ENCODE measurements at regions not wholly inside any gene's neighbourhood (a gene's known extent, or its start where the extent isn't known, plus 50 kb on each side); places are given as distances from the start of the nearest gene placed in this dataset.
"Not testable (repeated sequence)": the region's sequence is repeated elsewhere in the genome, so short reads cannot be mapped to it uniquely, and the experiment has no call there.

DNA sequence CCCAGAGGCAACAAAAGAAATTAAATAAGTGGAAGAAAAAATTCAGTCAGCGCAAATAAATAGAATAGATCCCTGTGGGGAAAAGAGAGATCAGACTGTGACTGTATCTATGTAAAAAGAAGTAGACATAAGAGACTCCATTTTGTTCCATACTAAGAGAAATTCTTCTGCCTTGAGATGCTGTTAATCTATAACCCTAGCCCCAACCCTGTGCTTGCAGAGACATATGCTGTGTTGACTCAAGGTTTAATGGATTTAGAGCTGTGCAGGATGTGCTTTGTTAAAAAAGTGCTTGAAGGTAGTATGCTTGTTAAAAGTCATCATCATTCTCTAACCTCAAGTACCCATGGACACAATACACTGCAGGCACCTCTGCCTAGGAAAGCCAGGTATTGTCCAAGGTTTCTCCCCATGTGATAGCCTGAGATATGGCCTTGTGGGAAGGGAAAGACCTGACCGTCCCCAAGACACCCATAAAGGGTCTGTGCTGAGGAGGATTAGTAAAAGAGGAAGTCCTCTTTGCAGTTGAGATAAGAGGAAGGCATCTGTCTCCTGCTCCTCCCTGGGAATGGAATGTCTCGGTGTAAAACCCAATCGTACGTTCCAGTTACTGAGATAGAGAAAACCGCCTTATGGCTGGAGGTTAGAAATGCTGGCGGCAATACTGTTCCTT lies 161.8 kb downstream of the GPX5 start:
- not testable (repeated sequence) for H3K27ac ChIP-seq (ENCODE audit: low read length); H3K4me3 ChIP-seq (ENCODE audit: low read depth in 1 of 2, low read length in 2 of 2); H3K4me1 ChIP-seq (ENCODE audit: control insufficient read depth in 1 of 2, insufficient read depth in 2 of 2, low read length in 2 of 2); H3K9me3 ChIP-seq (ENCODE audit: control insufficient read depth in 1 of 2, low read length in 2 of 2); H3K36me3 ChIP-seq (ENCODE audit: control insufficient read depth in 1 of 2, insufficient read depth in 2 of 2, low read length in 2 of 2)
- peaks cover 19% of the 10 kb centered on the region for H3K27me3 ChIP-seq (ENCODE audit: low read depth, low read length)

DNA sequence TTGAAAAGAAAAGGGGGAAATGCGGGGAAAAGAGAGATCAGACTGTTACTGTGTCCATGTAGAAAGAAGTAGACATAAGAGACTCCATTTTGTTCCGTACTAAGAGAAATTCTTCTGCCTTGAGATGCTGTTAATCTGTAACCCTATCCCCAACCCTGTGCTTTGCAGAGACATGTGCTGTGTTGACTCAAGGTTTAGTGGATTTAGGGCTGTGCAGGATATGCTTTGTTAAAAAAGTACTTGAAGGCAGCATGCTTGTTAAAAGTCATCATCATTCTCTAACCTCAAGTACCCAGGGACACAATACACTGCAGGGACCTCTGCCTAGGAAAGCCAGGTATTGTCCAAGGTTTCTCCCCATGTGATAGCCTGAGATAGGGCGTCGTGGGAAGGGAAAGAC lies 166.3 kb downstream of the GPX5 start:
- H3K4me3 ChIP-seq (ENCODE audit: low read depth in 1 of 2, low read length in 2 of 2); H3K9me3 ChIP-seq (ENCODE audit: control insufficient read depth in 1 of 2, low read length in 2 of 2); H3K36me3 ChIP-seq (ENCODE audit: control insufficient read depth in 1 of 2, insufficient read depth in 2 of 2, low read length in 2 of 2); H3K4me1 ChIP-seq (ENCODE audit: control insufficient read depth in 1 of 2, insufficient read depth in 2 of 2, low read length in 2 of 2); H3K27ac ChIP-seq (ENCODE audit: low read length): not testable (repeated sequence)
- H3K27me3 ChIP-seq (ENCODE audit: low read depth, low read length), result peaks cover 47% of the 10 kb centered on the region

DNA sequence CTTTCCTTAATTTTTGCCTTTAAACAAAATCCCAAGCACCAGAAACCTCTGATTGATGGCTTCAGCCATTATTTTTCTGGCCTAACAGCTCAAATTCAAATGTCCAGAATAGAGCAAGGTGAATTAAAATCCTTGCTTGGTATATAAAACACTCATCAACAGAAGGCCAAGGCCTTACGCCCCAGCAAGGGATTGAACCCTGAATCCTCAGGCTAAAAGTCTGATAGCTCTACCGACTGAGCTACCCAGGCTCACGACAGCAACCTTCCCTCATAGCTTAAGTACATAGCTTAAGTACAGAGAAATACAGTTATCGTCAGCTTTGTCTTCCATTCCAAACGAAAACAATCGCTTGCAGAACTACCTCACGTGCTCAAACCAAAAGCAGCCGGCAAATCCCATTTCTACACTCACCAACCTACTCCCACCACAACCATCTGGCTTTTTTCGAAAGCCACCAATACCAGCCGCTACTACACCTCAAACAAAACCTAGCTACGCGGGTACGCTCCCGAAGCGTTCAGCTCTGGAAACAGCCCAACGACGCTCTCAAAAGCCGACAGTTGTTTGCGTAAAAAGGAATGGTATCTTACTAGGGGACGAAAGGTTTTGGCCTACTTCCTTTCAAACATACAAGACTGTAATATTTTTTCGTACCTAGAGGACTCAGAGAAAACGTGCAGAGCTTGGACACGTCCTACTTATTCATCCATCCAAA lies 167.5 kb downstream of the GPX5 start:
- no peaks in the 10 kb centered on the region for H3K9me3 ChIP-seq (ENCODE audit: control insufficient read depth in 1 of 2, low read length in 2 of 2)
- peaks cover 45% of the 10 kb centered on the region for H3K27me3 ChIP-seq (ENCODE audit: low read depth, low read length)
- no peak overlapping the region for H3K27ac ChIP-seq (ENCODE audit: low read length)
- peaks cover 0 to 6% of the 10 kb centered on the region in 2 donors for H3K4me1 ChIP-seq (ENCODE audit: control insufficient read depth in 1 of 2, insufficient read depth in 2 of 2, low read length in 2 of 2)
- H3K36me3 ChIP-seq (ENCODE audit: control insufficient read depth in 1 of 2, insufficient read depth in 2 of 2, low read length in 2 of 2), result no peaks in the 10 kb centered on the region
- H3K4me3 ChIP-seq (ENCODE audit: low read depth in 1 of 2, low read length in 2 of 2), result no peak overlapping the region

DNA sequence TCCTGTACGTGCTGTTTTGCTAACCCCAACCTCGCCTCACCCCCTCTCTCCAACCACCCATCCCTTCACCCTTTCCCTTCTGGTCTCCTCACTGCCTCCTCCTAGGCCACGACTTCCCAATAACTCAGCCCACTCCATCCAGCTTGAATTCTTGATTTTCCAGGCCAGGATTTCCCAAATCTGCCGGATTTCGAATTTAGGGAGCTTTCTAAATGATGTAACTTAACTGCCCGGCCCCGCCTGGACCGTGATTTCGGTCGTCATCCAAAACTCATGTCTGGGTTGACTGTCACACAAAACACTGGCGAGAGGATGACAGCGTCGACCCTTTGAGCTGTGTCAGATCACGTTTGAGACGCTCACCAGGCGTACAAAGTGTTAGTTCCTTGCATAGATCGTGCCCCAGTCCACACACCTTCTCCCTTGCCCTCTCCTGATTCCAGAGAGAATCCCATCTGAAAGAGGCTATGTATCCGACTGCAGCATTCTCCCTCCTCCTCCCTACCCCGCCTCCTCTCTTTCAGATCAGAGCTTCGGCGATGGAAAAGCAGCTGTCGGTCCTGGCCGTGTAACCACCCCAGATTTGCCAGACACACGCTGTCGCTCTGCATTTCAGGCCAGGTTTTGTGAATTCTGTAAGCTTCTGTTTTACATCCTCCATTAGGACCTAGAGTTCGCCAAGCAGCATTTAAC lies 168.2 kb downstream of the GPX5 start:
- no peaks in the 10 kb centered on the region for H3K9me3 ChIP-seq (ENCODE audit: control insufficient read depth in 1 of 2, low read length in 2 of 2)
- no peaks in the 10 kb centered on the region for H3K36me3 ChIP-seq (ENCODE audit: control insufficient read depth in 1 of 2, insufficient read depth in 2 of 2, low read length in 2 of 2)
- peaks cover 0 to 6% of the 10 kb centered on the region in 2 donors for H3K4me1 ChIP-seq (ENCODE audit: control insufficient read depth in 1 of 2, insufficient read depth in 2 of 2, low read length in 2 of 2)
- peaks cover 48% of the 10 kb centered on the region for H3K27me3 ChIP-seq (ENCODE audit: low read depth, low read length)
- peak overlapping the region in 1 of 2 donors; percentile 20 for H3K4me3 ChIP-seq (ENCODE audit: low read depth in 1 of 2, low read length in 2 of 2)
- H3K27ac ChIP-seq (ENCODE audit: low read length), result no peak overlapping the region

DNA sequence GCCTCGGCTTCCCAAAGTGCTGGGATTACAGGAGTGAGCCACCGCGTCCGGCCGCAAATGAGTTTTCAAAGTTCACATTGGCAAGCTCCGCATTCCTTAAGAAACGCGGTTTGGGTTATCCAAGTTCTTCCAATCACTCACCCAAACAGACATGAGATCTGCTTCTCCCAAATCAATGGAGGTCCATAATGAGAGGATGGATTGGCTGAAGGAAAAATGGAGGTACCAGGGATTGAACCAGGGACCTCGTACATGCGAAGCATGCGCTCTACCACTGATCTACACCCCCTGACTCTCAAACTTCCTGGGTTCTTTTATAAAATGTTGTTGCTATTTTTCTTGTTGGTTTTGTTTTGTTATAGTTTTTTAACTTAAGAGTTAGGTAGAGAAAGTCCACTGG lies 170.0 kb downstream of the GPX5 start:
- no peak overlapping the region for H3K4me3 ChIP-seq (ENCODE audit: low read depth in 1 of 2, low read length in 2 of 2)
- no peaks in the 10 kb centered on the region for H3K36me3 ChIP-seq (ENCODE audit: control insufficient read depth in 1 of 2, insufficient read depth in 2 of 2, low read length in 2 of 2)
- H3K4me1 ChIP-seq (ENCODE audit: control insufficient read depth in 1 of 2, insufficient read depth in 2 of 2, low read length in 2 of 2), result peaks cover 0 to 6% of the 10 kb centered on the region in 2 donors
- H3K9me3 ChIP-seq (ENCODE audit: control insufficient read depth in 1 of 2, low read length in 2 of 2), result no peaks in the 10 kb centered on the region
- H3K27me3 ChIP-seq (ENCODE audit: low read depth, low read length), result peaks cover 43% of the 10 kb centered on the region
- H3K27ac ChIP-seq (ENCODE audit: low read length), result no peak overlapping the region

DNA sequence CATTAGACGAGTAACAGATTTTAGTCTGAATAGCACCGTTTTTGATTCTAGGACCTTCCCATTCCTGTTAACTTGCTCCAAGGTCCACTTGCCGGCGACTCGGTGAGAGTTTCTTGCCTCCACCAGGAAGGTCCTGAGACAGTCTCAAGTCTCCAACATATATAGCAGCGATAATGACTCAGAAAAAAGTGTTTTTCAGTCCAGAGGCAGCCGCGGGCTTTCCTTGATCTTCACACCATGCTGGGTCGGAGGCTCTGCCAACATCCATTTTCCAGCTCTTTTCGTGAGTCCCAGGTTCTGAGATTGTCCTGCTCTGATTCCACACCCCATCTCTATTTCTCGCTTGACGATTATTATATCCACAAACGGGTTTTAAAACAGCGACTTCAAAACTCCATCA lies 170.5 kb downstream of the GPX5 start:
- Histone ChIP-seq H3K27me3 (ENCODE audit: low read depth, low read length) (peaks cover 43% of the 10 kb centered on the region), H3K27ac (ENCODE audit: low read length) (no peak overlapping the region), H3K36me3 (ENCODE audit: control insufficient read depth in 1 of 2, insufficient read depth in 2 of 2, low read length in 2 of 2) (no peaks in the 10 kb centered on the region), H3K4me1 (ENCODE audit: control insufficient read depth in 1 of 2, insufficient read depth in 2 of 2, low read length in 2 of 2) (peaks cover 0 to 6% of the 10 kb centered on the region in 2 donors), H3K4me3 (ENCODE audit: low read depth in 1 of 2, low read length in 2 of 2) (no peak overlapping the region), H3K9me3 (ENCODE audit: control insufficient read depth in 1 of 2, low read length in 2 of 2) (no peaks in the 10 kb centered on the region)

DNA sequence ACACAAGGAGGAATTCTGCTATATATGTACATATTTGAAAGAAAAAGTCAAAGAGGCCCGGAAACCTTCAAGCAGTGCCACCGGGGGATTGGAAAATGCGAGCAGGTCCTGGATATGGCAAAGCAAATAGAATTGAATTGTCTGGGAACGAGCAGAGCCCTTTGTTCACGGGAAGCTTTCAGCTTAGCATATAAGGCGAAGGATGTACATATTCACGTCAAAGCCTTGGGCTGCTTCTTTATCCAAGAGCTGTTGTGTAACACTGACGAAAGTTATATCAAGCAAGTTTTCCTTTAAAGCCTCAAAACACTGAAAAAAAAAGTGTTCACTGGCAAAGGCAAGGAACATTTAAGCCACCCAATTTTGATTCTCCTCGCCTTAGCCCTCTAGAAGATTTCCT lies 171.0 kb downstream of the GPX5 start:
- Histone ChIP-seq H3K4me3 (ENCODE audit: low read depth in 1 of 2, low read length in 2 of 2) (no peak overlapping the region), H3K4me1 (ENCODE audit: control insufficient read depth in 1 of 2, insufficient read depth in 2 of 2, low read length in 2 of 2) (peaks cover 0 to 6% of the 10 kb centered on the region in 2 donors), H3K27me3 (ENCODE audit: low read depth, low read length) (peaks cover 43% of the 10 kb centered on the region)

DNA sequence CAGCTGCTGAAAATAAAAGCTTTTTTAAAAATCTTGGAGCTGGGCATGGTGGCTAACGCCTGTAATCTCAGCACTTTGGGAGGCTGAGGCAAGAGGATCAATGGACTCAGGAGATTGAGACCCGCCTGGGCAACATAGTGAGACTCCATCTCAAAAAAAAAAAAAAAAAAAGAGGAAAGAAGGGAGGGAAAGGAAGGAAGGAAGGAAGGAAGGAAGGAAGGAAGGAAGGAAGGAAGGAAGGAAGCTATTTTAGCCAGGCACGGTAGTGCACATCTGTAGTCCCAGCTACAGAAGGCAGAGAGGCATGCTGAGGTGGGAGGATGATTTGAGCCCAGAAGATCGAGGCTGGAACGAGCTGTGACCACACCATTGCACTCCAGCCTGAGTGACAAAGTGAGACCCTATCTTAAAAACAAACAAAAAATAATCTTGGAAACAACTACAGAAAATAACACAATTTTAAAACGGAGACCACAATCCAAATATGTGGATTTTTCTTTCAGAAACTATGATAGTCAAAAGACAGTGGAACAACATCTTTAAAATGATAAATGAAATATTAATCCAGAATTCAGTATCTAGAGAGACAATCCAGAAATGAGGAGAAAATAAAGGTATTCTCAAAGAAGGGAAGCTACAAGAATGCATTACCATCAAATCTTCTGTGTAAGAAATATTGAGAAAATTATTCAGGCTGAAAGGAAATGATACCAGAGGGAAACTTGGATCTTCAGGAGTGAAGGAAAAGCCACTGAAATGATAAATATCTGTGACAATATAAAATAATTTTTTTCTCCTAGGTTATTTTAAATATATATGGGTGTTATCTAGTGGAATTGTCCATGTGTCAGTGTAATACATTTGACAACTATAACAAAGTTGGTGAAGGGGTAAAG lies 182.0 kb downstream of the GPX5 start:
- peaks cover 11% of the 10 kb centered on the region for H3K27me3 ChIP-seq (ENCODE audit: low read depth, low read length)
- H3K9me3 ChIP-seq (ENCODE audit: control insufficient read depth in 1 of 2, low read length in 2 of 2), result peaks cover 4 to 16% of the 10 kb centered on the region in 2 donors
- H3K4me1 ChIP-seq (ENCODE audit: control insufficient read depth in 1 of 2, insufficient read depth in 2 of 2, low read length in 2 of 2), result no peaks in the 10 kb centered on the region
- no peak overlapping the region for H3K27ac ChIP-seq (ENCODE audit: low read length)
- no peaks in the 10 kb centered on the region for H3K36me3 ChIP-seq (ENCODE audit: control insufficient read depth in 1 of 2, insufficient read depth in 2 of 2, low read length in 2 of 2)
- H3K4me3 ChIP-seq (ENCODE audit: low read depth in 1 of 2, low read length in 2 of 2), result no peak overlapping the region

More for the DNA sequence above, 171.0 kb downstream of the GPX5 start:
- Histone ChIP-seq H3K36me3 (ENCODE audit: control insufficient read depth in 1 of 2, insufficient read depth in 2 of 2, low read length in 2 of 2) (no peaks in the 10 kb centered on the region), H3K27ac (ENCODE audit: low read length) (no peak overlapping the region), H3K9me3 (ENCODE audit: control insufficient read depth in 1 of 2, low read length in 2 of 2) (no peaks in the 10 kb centered on the region)

DNA sequence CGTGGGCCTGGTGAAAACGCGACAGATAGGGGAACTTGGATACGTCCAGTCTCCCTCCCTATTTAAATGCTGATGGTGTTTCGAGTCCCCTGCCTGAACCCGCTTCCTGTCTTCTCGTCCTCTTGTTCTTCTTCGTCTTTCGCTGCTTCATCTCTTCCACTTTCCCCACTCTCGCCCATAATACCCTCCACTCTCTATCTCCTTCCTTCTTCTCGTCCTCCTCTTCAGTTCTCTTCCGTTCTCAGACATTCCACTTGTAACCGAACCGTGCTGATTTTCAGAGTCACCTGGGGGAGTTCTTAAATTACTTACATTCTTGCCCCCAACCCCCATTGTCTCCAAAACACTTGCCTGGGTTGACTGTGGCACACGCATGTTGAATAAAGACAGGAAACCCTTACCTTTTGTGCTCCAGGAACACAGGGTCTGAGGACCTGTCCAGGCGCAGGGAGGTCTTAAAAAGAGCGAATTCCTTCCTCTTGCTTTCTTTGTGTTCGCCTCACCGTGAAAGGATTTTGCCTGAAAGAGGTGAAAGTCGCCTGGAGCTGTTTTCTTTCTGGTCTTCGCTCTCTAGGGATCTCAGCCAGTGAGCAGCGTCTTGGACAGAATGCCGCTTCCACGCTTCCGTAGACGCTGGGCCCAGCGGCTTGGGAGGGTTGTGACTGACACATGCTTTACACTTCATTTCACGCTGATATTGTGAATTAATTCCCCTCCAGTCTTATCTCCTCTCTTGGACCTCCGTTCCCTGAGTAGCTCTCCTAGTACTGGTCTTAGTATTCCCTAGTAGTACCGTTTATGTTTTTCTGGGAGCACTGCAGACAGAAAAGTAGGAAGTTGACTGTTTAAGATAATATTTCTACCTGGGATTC lies 184.0 kb downstream of the GPX5 start:
- Histone ChIP-seq H3K27me3 (ENCODE audit: low read depth, low read length) (peaks cover 8% of the 10 kb centered on the region), H3K9me3 (ENCODE audit: control insufficient read depth in 1 of 2, low read length in 2 of 2) (peaks cover 4 to 16% of the 10 kb centered on the region in 2 donors), H3K36me3 (ENCODE audit: control insufficient read depth in 1 of 2, insufficient read depth in 2 of 2, low read length in 2 of 2) (no peaks in the 10 kb centered on the region), H3K27ac (ENCODE audit: low read length) (no peak overlapping the region), H3K4me1 (ENCODE audit: control insufficient read depth in 1 of 2, insufficient read depth in 2 of 2, low read length in 2 of 2) (no peaks in the 10 kb centered on the region), H3K4me3 (ENCODE audit: low read depth in 1 of 2, low read length in 2 of 2) (peak overlapping the region; percentile 4 to 6)

DNA sequence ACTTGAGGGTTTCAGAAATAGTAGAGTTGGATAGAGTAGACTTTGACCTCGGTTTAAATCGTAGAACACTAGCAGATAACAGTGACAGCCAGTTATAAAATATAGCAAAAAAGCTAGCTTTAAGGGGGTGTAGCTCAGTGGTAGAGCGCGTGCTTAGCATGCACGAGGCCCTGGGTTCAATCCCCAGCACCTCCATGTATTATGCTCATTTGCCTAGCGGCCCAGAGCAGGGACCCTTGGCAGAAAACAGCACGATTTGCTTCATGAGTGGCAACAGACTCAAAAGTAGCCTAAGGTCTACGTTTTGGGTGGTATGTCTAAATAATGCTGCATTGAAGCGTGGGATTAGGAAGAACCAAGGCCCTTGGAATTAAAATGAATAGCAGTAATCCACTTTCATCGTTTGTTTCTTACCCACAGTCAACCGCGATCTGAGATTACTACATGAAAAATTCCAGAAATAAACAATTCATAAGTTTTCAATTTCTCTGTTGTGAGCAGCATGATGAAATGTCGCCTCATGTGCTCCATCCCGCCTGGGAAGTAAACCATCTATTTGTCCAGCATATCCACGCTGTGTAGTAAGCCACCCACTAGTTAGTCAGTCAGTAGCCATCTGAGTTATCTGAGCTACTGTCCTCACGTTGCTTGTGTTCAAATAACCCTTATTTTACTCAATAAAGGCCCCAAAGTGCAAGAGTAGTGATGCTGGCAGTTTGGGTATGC lies 184.9 kb downstream of the GPX5 start:
- Histone ChIP-seq H3K27ac (ENCODE audit: low read length) (no peak overlapping the region), H3K27me3 (ENCODE audit: low read depth, low read length) (peaks cover 8% of the 10 kb centered on the region), H3K36me3 (ENCODE audit: control insufficient read depth in 1 of 2, insufficient read depth in 2 of 2, low read length in 2 of 2) (no peaks in the 10 kb centered on the region), H3K9me3 (ENCODE audit: control insufficient read depth in 1 of 2, low read length in 2 of 2) (peaks cover 4 to 14% of the 10 kb centered on the region in 2 donors), H3K4me3 (ENCODE audit: low read depth in 1 of 2, low read length in 2 of 2) (no peak overlapping the region), H3K4me1 (ENCODE audit: control insufficient read depth in 1 of 2, insufficient read depth in 2 of 2, low read length in 2 of 2) (no peaks in the 10 kb centered on the region)
